GM18951 (cell line): ENCODE measurements at regions not wholly inside any gene's neighbourhood (a gene's known extent, or its start where the extent isn't known, plus 50 kb on each side); places are given as distances from the start of the nearest gene placed in this dataset.

ENCODE experiments used
- POLR2A ChIP-seq: IDR thresholded peaks from 4 replicates; pipeline ENCODE4 v1.6.1; 2011; ENCODE audit warnings: mild to moderate bottlenecking; ENCODE audit not compliant: insufficient read length, insufficient read depth; ENCODE audit errors: extremely low read depth
- in situ Hi-C: fragments of 300-500 bp; cut with MboI; formaldehyde crosslinking; loops from one replicate; pipeline ENCODE4 v1.12.0; 2022; ENCODE audit warnings: low sequenced_read_pairs, mixed read lengths, inconsistent platforms; ENCODE audit not compliant: unreplicated experiment

DNA sequence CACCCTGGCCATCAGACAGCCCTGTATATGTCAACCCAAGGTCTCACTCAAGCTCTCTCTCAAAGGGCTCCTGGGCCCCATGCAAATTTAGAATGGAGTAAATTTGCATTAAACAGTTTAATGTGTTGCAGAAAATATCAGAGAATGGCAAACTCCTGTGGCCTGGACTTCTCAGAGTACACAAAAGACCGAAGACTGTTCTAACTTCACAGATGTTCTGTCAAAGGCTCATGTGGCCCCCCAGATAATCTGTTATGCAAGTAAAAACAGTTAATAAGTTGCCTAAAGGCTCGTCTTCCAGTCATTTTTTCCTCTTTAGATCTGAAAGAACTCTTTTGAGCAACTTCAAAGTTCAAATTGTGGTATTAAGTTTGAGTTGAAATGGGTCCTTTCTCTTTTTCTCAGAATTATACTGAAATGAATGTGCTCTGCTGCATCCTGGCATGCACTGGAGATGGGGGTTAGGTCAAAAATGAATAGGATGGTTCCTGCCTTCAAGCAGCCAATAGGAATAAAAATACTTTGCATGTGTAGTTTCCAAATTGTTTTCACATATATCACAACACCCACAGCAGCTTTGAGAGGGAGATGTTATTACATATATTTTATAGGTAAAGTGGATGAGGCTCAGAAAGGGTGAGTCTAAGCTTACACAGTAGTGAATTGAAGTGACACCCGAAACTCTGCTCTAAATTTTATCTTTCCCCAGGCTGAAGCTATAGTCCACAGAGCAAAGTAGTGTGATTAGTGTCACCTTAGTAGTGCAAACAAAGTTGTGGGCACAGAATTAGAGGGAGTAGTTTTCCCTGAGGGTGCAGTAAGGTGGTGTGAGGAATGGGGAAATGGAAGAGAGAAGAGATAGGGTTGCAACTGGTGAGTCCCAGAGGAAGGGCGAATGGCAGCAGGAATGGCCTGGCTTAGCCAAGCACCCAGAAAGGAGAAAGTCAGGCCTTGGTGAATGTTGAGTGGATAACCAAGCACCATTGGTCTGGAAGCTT lies 205.0 kb upstream of the RFC3 start:
- TF ChIP-seq POLR2A: no peak

DNA sequence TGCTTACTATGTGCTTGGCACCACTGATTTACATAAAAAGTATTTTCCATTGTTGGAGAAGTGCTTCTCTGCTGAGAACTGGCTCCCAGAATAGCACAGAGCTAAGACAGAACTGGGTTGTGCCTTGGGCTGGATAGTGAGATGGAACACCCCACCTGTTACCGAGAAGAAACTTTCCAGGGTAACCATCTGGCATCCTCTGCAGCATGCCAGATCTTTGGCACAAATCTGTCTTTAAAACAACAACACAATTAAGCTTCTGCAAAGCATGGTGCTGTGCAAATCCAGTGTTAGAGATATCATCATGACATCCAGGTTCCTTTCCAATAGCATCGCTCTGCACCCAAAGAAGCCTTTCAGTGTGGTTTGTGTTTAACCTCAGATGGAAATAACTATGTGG lies 202.5 kb upstream of the RFC3 start:
- no peak for TF ChIP-seq POLR2A
- in situ Hi-C loops: no loop called here

More for the DNA sequence above, 205.0 kb upstream of the RFC3 start:
- in situ Hi-C loops: no loop called here

GRCh38 chr13:33616130-33616529 lies 201.8 kb upstream of the RFC3 start:
- in situ Hi-C loops: no loop called here
- TF ChIP-seq POLR2A: no peak

DNA sequence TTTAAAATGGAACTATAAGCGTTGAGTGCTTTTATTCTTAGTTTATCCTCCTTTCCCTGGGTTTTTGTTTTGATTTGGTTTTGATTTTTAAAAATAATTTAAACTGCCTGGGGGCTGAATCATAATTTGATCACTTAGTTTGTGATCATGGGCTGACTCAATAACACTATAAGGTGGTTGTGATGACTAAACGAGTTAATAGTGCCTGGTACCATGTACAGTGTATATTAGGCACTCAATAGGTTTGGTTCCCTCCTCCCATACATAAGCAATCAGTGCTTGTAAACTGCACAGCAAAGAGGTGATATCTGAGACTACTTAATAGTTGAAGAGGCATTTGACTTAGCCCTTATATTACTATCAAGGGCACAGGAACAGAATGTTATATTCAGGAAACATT lies 200.9 kb upstream of the RFC3 start:
- TF ChIP-seq POLR2A: no peak
- in situ Hi-C loops: no loop called here

DNA sequence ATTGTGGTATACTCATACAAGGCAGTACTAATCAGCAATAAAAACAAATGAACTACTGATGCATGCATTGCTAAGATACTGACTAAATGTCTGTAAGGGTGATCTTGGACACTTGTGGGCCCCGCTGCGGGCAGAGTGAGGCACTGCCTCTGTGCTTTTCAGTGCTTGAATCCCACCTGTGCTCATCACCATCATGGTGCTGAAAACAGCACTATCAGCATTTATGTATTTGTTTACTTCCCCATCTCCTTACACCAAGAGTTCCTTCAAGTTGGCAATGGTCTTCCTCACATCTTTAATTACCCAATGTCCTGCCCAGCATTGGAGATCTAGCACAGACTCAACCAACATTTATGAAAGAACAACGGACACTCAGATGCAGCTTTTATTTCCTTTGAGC lies 193.7 kb upstream of the RFC3 start:
- TF ChIP-seq POLR2A: no peak
- in situ Hi-C loops: no loop called here

DNA sequence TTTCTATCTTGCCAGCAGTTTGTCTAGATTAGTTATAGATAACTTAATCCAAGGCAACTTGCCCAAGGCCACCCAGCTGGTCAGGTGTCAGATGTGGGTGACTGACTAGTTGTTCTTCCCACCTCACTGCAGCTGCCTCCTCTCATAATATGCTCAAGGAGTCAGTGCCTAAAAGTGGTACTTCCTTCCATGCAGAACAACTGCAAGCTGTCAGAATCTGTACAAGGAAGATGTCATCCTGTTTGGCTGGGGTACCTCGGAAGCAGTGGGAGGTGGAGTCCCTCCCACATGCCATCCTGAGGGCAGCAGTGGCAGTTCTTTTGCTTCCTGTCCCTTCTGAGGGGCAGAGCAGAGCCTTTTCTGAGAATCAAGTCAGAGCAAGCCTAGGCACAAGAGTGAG lies 193.2 kb upstream of the RFC3 start:
- in situ Hi-C loops: no loop called here

GRCh38 chr13:33626407-33626806 lies 191.5 kb upstream of the RFC3 start:
- TF ChIP-seq POLR2A: no peak

More for the DNA sequence above, 193.2 kb upstream of the RFC3 start:
- TF ChIP-seq POLR2A: no peak

GRCh38 chr13:33628662-33629061 lies 189.3 kb upstream of the RFC3 start:
- in situ Hi-C loops: no loop called here
- TF ChIP-seq POLR2A: no peak

More at GRCh38 chr13:33626407-33626806, 191.5 kb upstream of the RFC3 start:
- in situ Hi-C loops: no loop called here

DNA sequence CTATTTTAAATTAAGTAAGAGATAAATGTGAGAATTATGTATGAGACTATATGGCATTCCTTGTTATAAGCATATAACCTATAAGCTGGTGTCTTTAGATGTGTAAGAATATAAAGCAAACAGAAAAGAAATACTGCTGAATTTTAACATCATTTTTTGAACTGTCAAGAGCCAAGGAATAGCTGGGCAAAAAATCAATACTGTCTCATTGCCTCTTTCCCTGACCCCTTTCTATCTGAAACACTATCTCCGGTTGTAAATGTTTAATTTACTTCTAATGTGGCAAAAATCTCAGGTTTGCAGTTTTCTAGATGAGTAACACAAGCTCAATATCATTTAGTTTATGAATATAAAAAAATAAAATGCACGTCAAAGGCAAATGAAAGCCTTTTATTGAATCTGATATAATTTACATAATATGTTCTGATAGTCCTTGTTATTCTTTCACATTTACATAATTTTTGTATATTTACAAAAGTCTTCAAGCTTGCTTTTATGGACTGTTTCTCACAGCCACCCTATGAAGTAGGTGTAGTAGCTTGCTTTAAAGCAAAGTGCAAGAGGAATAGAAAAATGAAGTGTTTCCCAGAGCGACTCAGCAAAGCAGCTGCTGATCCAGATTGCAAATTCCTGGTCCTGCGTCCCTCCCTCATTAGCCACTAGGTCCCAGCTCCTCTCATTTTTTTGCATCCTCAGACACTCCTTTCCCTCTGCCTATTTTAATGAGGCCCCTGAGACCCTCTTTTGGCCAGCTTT lies 188.2 kb upstream of the RFC3 start:
- in situ Hi-C loops: no loop called here
- TF ChIP-seq POLR2A: no peak

DNA sequence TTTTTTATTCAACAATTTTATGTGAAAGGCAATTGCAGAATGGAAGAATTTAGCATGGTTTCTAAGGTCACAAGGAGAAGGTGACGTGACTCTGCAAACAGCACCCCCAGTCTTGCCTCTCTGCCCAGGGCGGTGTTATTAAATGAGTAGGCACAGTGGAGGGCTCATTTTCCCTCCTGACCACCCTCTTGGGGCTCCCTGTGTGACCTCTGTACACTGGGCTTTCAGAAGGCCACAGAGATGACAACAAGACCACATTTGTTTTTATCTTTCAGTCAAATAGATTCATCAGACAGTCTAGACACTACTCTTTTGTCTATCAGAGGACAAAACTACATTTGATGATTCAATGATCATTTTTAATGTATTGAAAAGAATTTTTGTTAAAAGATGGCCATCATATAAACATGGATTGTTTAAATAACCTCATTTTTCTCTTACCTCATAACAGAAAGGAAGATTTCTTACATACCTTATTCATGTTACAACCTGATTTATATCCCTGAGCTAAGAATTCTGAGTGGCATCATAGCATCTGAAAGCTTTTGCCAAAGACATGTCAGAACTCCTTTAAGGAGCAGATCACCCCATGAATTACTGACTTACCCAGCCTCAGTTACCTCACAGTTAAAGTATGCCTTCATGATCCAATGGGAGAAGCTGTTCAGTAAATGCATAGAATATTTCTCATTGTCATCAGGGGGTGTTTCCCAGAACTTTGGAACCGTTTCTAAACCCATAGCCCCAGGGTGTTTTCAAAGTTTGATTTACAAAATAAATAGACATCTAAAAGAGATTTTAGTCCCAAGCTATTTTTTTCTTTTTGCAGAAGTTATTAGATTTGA lies 184.0 kb upstream of the RFC3 start:
- in situ Hi-C loops: no loop called here

DNA sequence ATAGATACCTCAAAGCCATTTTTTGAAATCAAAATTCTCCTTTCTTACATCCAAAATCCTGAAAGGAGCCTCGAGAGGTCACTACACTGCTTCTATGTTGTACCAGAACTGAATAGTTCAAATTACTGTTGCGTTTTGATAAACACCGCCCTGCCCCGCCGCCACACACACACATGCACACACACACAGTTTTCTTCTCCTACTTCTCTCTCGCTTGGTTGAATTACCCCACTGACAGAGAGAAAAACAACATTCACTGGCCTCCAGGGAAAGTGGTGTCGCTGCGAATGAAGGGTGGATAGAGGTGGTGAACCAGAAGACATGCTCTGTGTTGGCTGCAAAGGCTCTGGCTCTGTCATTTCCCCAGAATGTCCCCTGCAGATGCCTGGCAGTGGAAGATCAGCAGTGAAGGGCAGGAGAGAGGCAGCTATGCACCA lies 183.4 kb upstream of the RFC3 start:
- in situ Hi-C loops: no loop called here
- TF ChIP-seq POLR2A: no peak

More for the DNA sequence above, 184.0 kb upstream of the RFC3 start:
- TF ChIP-seq POLR2A: no peak

GRCh38 chr13:33636243-33636642 lies 181.7 kb upstream of the RFC3 start:
- no peak for TF ChIP-seq POLR2A
- in situ Hi-C loops: no loop called here
